OCI-LY7 (cell line): ENCODE measurements at regions not wholly inside any gene's neighbourhood (a gene's known extent, or its start where the extent isn't known, plus 50 kb on each side); places are given as distances from the start of the nearest gene placed in this dataset.

Experiments
- BruUV-seq: library from RNA; stranded (reverse); fragments of 400-500 nt; replicated peaks from 2 replicates; lab custom pipeline; 2021; lab: Mats Ljungman, UMichigan
- CTCF ChIA-PET: fragments of 300-600 bp; sonication (Branson Sonifier 250); formaldehyde crosslinking; loops from one replicate; lab custom pipeline; 2022; ENCODE audit warnings: antibody characterized with exemption; ENCODE audit not compliant: unreplicated experiment; lab: Charles Lee
- POLR2A ChIA-PET: fragments of 300-600 bp; sonication (Branson Sonifier 250); formaldehyde crosslinking; loops from one replicate; lab custom pipeline; 2022; ENCODE audit warnings: antibody characterized with exemption; lab: Charles Lee
- DNase-seq: peaks from one replicate; pipeline ENCODE4 v3.0.0-alpha.2; 2015; ENCODE audit warnings: low spot score
- H2AFZ ChIP-seq: fragments of 200-600 bp; sonication (generic), shearing (Covaris generic); 2 replicates; pipeline ENCODE4 v1.6.1; 2014; ENCODE audit warnings: mild to moderate bottlenecking, antibody characterized with exemption, low read length, moderate library complexity
- H3K27ac ChIP-seq: fragments of 200-600 bp; sonication (generic); 2 replicates; pipeline ENCODE4 v1.5.1; 2014; ENCODE audit warnings: mixed run types, low read depth, mild to moderate bottlenecking, moderate library complexity, low read length, inconsistent platforms; ENCODE audit not compliant: poor library complexity, severe bottlenecking
- H3K36me3 ChIP-seq: fragments of 200-600 bp; sonication (generic); 2 replicates; pipeline ENCODE4 v1.6.1; 2014; ENCODE audit warnings: mild to moderate bottlenecking, antibody characterized with exemption, low read length, moderate library complexity, mixed read lengths; ENCODE audit not compliant: insufficient read depth
- H3K4me1 ChIP-seq: fragments of 200-600 bp; sonication (generic); 2 replicates; pipeline ENCODE4 v1.5.1; 2014; ENCODE audit warnings: mild to moderate bottlenecking, low read length; ENCODE audit not compliant: insufficient read depth, poor library complexity, severe bottlenecking
- H3K4me2 ChIP-seq: fragments of 200-600 bp; sonication (generic); 2 replicates; pipeline ENCODE4 v1.6.1; 2014; ENCODE audit warnings: mild to moderate bottlenecking, low read length
- H3K4me3 ChIP-seq: fragments of 200-600 bp; sonication (generic); 2 replicates; pipeline ENCODE4 v1.5.1; 2014; ENCODE audit warnings: mild to moderate bottlenecking, low read depth, low read length; ENCODE audit not compliant: poor library complexity, severe bottlenecking
- H3K79me2 ChIP-seq: fragments of 200-600 bp; sonication (generic); 2 replicates; pipeline ENCODE4 v1.6.1; 2016; ENCODE audit warnings: low read depth, mild to moderate bottlenecking, low read length, moderate library complexity, mixed read lengths; ENCODE audit not compliant: insufficient read depth
- H3K9me2 ChIP-seq: fragments of 200-600 bp; sonication (generic); 2 replicates; pipeline ENCODE4 v1.6.1; 2016; ENCODE audit warnings: mild to moderate bottlenecking, low read length, mixed read lengths; ENCODE audit not compliant: insufficient read depth
- H3K9me3 ChIP-seq: fragments of 200-600 bp; sonication (generic); 2 replicates; pipeline ENCODE4 v1.6.1; 2014; ENCODE audit warnings: mild to moderate bottlenecking, mixed run types, low read length, mixed read lengths
- H4K20me1 ChIP-seq: fragments of 200-600 bp; sonication (generic); 2 replicates; pipeline ENCODE4 v1.6.1; 2014; ENCODE audit warnings: mild to moderate bottlenecking, antibody characterized with exemption, low read length, moderate library complexity, mixed read lengths; ENCODE audit not compliant: insufficient read depth
- EZH2phosphoT487 ChIP-seq: fragments of 200-600 bp; sonication (generic); IDR thresholded peaks from 2 replicates; pipeline ENCODE4 v1.6.1; 2018; ENCODE audit warnings: low read depth, borderline replicate concordance, mild to moderate bottlenecking, mixed run types, antibody characterized with exemption, low read length, moderate library complexity, mixed read lengths
- intact Hi-C: fragments of 100-400 bp; cut with micrococcal nuclease; formaldehyde crosslinking; loops from one replicate; pipeline ENCODE4 v1.10.0; 2022; ENCODE audit not compliant: unreplicated experiment
- TF ChIP-seq, protein P1 (sequence below): fragments of 200-600 bp; sonication (generic); conservative IDR thresholded peaks from 2 replicates; pipeline ENCODE4 v1.5.1; 2014; ENCODE audit warnings: mild to moderate bottlenecking, antibody characterized with exemption, low read length, moderate library complexity, mixed read lengths

- H3K4me3 ChIP-seq, result no peak overlapping the region
- no peak overlapping the region for H3K27ac ChIP-seq
- TF ChIP-seq, protein P1, sequence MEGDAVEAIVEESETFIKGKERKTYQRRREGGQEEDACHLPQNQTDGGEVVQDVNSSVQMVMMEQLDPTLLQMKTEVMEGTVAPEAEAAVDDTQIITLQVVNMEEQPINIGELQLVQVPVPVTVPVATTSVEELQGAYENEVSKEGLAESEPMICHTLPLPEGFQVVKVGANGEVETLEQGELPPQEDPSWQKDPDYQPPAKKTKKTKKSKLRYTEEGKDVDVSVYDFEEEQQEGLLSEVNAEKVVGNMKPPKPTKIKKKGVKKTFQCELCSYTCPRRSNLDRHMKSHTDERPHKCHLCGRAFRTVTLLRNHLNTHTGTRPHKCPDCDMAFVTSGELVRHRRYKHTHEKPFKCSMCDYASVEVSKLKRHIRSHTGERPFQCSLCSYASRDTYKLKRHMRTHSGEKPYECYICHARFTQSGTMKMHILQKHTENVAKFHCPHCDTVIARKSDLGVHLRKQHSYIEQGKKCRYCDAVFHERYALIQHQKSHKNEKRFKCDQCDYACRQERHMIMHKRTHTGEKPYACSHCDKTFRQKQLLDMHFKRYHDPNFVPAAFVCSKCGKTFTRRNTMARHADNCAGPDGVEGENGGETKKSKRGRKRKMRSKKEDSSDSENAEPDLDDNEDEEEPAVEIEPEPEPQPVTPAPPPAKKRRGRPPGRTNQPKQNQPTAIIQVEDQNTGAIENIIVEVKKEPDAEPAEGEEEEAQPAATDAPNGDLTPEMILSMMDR, result no peak
- TF ChIP-seq EZH2phosphoT487, result no peak
- no peaks in the 10 kb centered on the region for H3K79me2 ChIP-seq
- peak; percentile 32 for DNase-seq
- POLR2A ChIA-PET, result no interaction called here
- CTCF ChIA-PET, result no interaction called here
- no peaks in the 10 kb centered on the region for H3K36me3 ChIP-seq
- peak overlapping the region; percentile 45 for H3K4me2 ChIP-seq
- peak overlapping the region; percentile 71 for H2AFZ ChIP-seq
- intact Hi-C loops, result no loop called here
- no peaks in the 10 kb centered on the region for H3K9me3 ChIP-seq
- peaks cover 18% of the 10 kb centered on the region for H3K4me1 ChIP-seq
- no peaks in the 10 kb centered on the region for H3K9me2 ChIP-seq
- BruUV-seq, result no TSS peak
- H4K20me1 ChIP-seq, result no peaks in the 10 kb centered on the region
Measured at GRCh38 chr10:52466464-52466863, 152.4 kb downstream of the DKK1 start.

GRCh38 chr10:52469970-52470705 lies 156.1 kb downstream of the DKK1 start:
- Histone ChIP-seq H3K9me2 (no peaks in the 10 kb centered on the region), H3K9me3 (no peaks in the 10 kb centered on the region), H3K79me2 (no peaks in the 10 kb centered on the region), H2AFZ (no peak overlapping the region), H3K27ac (no peak overlapping the region), H3K4me3 (no peak overlapping the region), H4K20me1 (no peaks in the 10 kb centered on the region), H3K4me2 (no peak overlapping the region), H3K4me1 (peaks cover 29% of the 10 kb centered on the region), H3K36me3 (no peaks in the 10 kb centered on the region)
- TF ChIP-seq, protein P1, result no peak
- TF ChIP-seq EZH2phosphoT487, result no peak
- no peak for DNase-seq
- CTCF ChIA-PET, result no interaction called here
- BruUV-seq, result no TSS peak
- intact Hi-C loops, result no loop called here
- POLR2A ChIA-PET, result interaction anchor here (0.6 to 1.0 kb wide), 2 partner anchors 14 to 336 kb away, joined by 3 to 4 read pairs; no protein-coding TSS in a partner anchor
